ENCODE measurements at regions not wholly inside any gene's neighbourhood (a gene's known extent, or its start where the extent isn't known, plus 50 kb on each side); places are given as distances from the start of the nearest gene placed in this dataset.

- TF ChIP-seq, protein P1, sequence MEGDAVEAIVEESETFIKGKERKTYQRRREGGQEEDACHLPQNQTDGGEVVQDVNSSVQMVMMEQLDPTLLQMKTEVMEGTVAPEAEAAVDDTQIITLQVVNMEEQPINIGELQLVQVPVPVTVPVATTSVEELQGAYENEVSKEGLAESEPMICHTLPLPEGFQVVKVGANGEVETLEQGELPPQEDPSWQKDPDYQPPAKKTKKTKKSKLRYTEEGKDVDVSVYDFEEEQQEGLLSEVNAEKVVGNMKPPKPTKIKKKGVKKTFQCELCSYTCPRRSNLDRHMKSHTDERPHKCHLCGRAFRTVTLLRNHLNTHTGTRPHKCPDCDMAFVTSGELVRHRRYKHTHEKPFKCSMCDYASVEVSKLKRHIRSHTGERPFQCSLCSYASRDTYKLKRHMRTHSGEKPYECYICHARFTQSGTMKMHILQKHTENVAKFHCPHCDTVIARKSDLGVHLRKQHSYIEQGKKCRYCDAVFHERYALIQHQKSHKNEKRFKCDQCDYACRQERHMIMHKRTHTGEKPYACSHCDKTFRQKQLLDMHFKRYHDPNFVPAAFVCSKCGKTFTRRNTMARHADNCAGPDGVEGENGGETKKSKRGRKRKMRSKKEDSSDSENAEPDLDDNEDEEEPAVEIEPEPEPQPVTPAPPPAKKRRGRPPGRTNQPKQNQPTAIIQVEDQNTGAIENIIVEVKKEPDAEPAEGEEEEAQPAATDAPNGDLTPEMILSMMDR (IDR thresholded peaks at IDR 0.05) = no peak
- no peak for TF ChIP-seq POLR2A (IDR thresholded peaks at IDR 0.05)
Measured at GRCh38 chr3:166519443-166519842, 682.2 kb upstream of the BCHE start.

Data from body of pancreas (tissue), 4 donors.